K562 (cell line): ENCODE measurements at regions not wholly inside any gene's neighbourhood (a gene's known extent, or its start where the extent isn't known, plus 50 kb on each side); places are given as distances from the start of the nearest gene placed in this dataset. TPM values are rescaled to one million over a fixed set of nuclear protein-coding genes. Genes with fewer than 3 reads are reported as not detected.
"Not testable (repeated sequence)": the region's sequence is repeated elsewhere in the genome, so short reads cannot be mapped to it uniquely, and the experiment has no call there.

Experiments
- ATAC-seq: fragments of 200-7000 bp; cut with Tn5 transposase; 3 replicates; pipeline ENCODE4 v1.9.1; 2020; ENCODE audit warnings: moderate library complexity
- BruUV-seq: library from RNA; stranded (reverse); fragments of 400-500 nt; replicated peaks from 2 replicates; lab custom pipeline; 2021; lab: Mats Ljungman, UMichigan
- CTCF ChIA-PET: fragments of 300-600 bp; formaldehyde crosslinking; extraction: SDS; loops from one replicate; lab custom pipeline; 2021; ENCODE audit warnings: low intra/inter-chr PET ratio; lab: Yijun Ruan, JAX
- POLR2A ChIA-PET: fragments of 300-600, 350-650 bp; sonication (Branson Sonifier 250); formaldehyde crosslinking; extraction: SDS; loops from one replicate; lab custom pipeline; 2021; ENCODE audit warnings: antibody characterized with exemption, inconsistent platforms; lab: Yijun Ruan, JAX
- DNase-seq, 4 experiments: peaks; one replicate each; pipeline versions ENCODE4 v3.0.0 to v3.0.0-alpha.2; 2011 to 2018; ENCODE audit warnings: low spot score in 3 of 4, mixed read lengths in 3 of 4; ENCODE audit errors: extremely low read depth in 1 of 4
- FAIRE-seq: peaks from 2 replicates; lab custom pipeline; 2011; peaks lifted over from hg19 to GRCh38; lab: Jason Lieb, UNC
- H2AFZ ChIP-seq: 2 replicates; pipeline ENCODE4 v1.6.0; 2011; ENCODE audit warnings: low read depth, low read length, control low read depth, inconsistent platforms
- H3K27ac ChIP-seq: fragments of 200-600 bp; 3 replicates; pipeline ENCODE4 v1.8.0; 2011; ENCODE audit warnings: low read depth, mild to moderate bottlenecking, control low read depth, inconsistent platforms, low read length, moderate library complexity, mixed read lengths; ENCODE audit errors: extremely low read depth
- H3K27me3 ChIP-seq, 2 experiments: fragments of 300-600 bp in 1 of 2; 2 replicates in 1 of 2; 3 replicates in 1 of 2; pipeline versions ENCODE4 v1.6.0 to v1.8.0; 2011; ENCODE audit warnings: inconsistent platforms in 2 of 2, low read length in 2 of 2, mild to moderate bottlenecking in 1 of 2, mixed read lengths in 1 of 2, moderate library complexity in 1 of 2; ENCODE audit not compliant: control insufficient read depth in 2 of 2, insufficient read depth in 2 of 2
- H3K36me3 ChIP-seq: fragments of 300-600 bp; 3 replicates; pipeline ENCODE4 v1.8.0; 2011; ENCODE audit warnings: mild to moderate bottlenecking, low read length, inconsistent platforms; ENCODE audit not compliant: control insufficient read depth, insufficient read depth
- H3K4me1 ChIP-seq, 2 experiments: fragments of 200-600 bp in 1 of 2; replicated peaks in 1 of 2; 2 replicates in 1 of 2; 3 replicates in 1 of 2; pipeline versions ENCODE4 v1.5.1 to v1.8.0; 2011; ENCODE audit warnings: inconsistent platforms in 2 of 2, low read length in 2 of 2, mild to moderate bottlenecking in 1 of 2, mixed read lengths in 1 of 2, moderate library complexity in 1 of 2; ENCODE audit not compliant: control insufficient read depth in 2 of 2, insufficient read depth in 2 of 2
- H3K4me2 ChIP-seq: 2 replicates; pipeline ENCODE4 v1.6.1; 2011; ENCODE audit warnings: low read length, control low read depth, inconsistent platforms, mixed read lengths; ENCODE audit not compliant: insufficient read depth
- H3K4me3 ChIP-seq: fragments of 200-600 bp; sonication (generic), shearing (Covaris generic); 2 replicates; pipeline ENCODE4 v1.5.1; 2016; ENCODE audit warnings: control low read depth, inconsistent platforms
- H3K79me2 ChIP-seq: fragments of 200-600 bp; 3 replicates; pipeline ENCODE4 v1.8.0; 2011; ENCODE audit warnings: low read length, inconsistent platforms; ENCODE audit not compliant: control insufficient read depth, insufficient read depth
- H3K9ac ChIP-seq, 2 experiments: 2 replicates each; pipeline versions ENCODE4 v1.6.0 to v1.6.1; 2011; ENCODE audit warnings: low read depth in 2 of 2, low read length in 2 of 2, control low read depth in 1 of 2, inconsistent platforms in 1 of 2, mild to moderate bottlenecking in 1 of 2, mixed read lengths in 1 of 2; ENCODE audit not compliant: insufficient read depth in 1 of 2
- H3K9me1 ChIP-seq: one replicate; pipeline ENCODE4 v1.6.0; 2011; ENCODE audit warnings: inconsistent platforms, mild to moderate bottlenecking, low read length, moderate library complexity; ENCODE audit not compliant: control insufficient read depth, insufficient read depth
- H3K9me3 ChIP-seq: replicated peaks from 2 replicates; pipeline ENCODE4 v1.5.1; 2011; ENCODE audit warnings: low read depth, low read length, inconsistent platforms; ENCODE audit not compliant: control insufficient read depth, insufficient read depth
- H4K20me1 ChIP-seq: replicated peaks from 2 replicates; pipeline ENCODE4 v1.6.1; 2011; ENCODE audit warnings: low read length, inconsistent platforms, mixed read lengths; ENCODE audit not compliant: control insufficient read depth, insufficient read depth
- WGBS: fragments of 100-300 bp; shearing (Covaris generic); methylation state at CpG from one replicate; pipeline ENCODE4 v1.1.6; 2016; ENCODE audit warnings: low coverage, mixed read lengths; ENCODE audit not compliant: insufficient coverage; ENCODE audit errors: missing lambda C conversion rate; 5-methylcytosine and 5-hydroxymethylcytosine counted together
- in situ Hi-C: fragments of 300-500 bp; cut with MboI; formaldehyde crosslinking; loops from 4 replicates; pipeline ENCODE4 v1.15.0; 2018; ENCODE audit warnings: inconsistent platforms, mixed read lengths
- intact Hi-C: fragments of 100-400 bp; cut with micrococcal nuclease; formaldehyde crosslinking; loops from 2 replicates; pipeline ENCODE4 v1.14.2; 2022
- microRNA-seq: library from miRNA; unstranded; fragments of <30 nt; microRNA quantifications from one replicate; pipeline ENCODE4, GENCODE V29; 2018; ENCODE audit warnings: borderline microRNAs expressed
- small RNA-seq: library from RNA; depleted of rRNA; stranded (forward); fragments of <200 nt; gene quantifications from one replicate; pipeline ENCODE3, GENCODE V24; 2014

GRCh38 chr10:56441337-56441736, 80.3 kb upstream of the ZWINT start:
- BruUV-seq, DNase-seq, H3K9me3 ChIP-seq, H4K20me1 ChIP-seq, H3K9ac ChIP-seq, H3K27ac ChIP-seq, in situ Hi-C loops, POLR2A ChIA-PET, H3K4me3 ChIP-seq, ATAC-seq, H3K36me3 ChIP-seq, intact Hi-C loops, CTCF ChIA-PET, H3K79me2 ChIP-seq, H3K4me1 ChIP-seq, H3K27me3 ChIP-seq, FAIRE-seq, H3K9me1 ChIP-seq, H3K4me2 ChIP-seq, H2AFZ ChIP-seq: not testable (repeated sequence)
- WGBS: 0% methylated on average over 1 of the region's 1 CpG

Small RNA genes in the stretch of these regions (microRNA-seq; reads per million reads assigned to microRNA genes)
- gene MIR3924: not detected

Small RNA genes in the stretch of these regions (small RNA-seq; reads per million reads assigned to genes)
- not detected for gene AL731534.1
- not detected for gene MIR3924
- gene RF01299: 0.18 reads per million
